ENCODE measurements at regions not wholly inside any gene's neighbourhood (a gene's known extent, or its start where the extent isn't known, plus 50 kb on each side); places are given as distances from the start of the nearest gene placed in this dataset.

GRCh38 chr5:74333430-74333829 lies 307.1 kb downstream of the ENC1 start:
- Mint-ChIP-seq H3K27ac (no peak overlapping the region), H3K4me3 (no peak overlapping the region), H3K4me1 (ENCODE audit: low read depth) (no peaks in the 10 kb centered on the region), H3K9me3 (no peaks in the 10 kb centered on the region), H3K36me3 (ENCODE audit: low read depth) (no peaks in the 10 kb centered on the region), H3K27me3 (ENCODE audit: insufficient read depth) (peaks cover 5% of the 10 kb centered on the region)
- no peak for DNase-seq
- TF ChIP-seq CTCF (IDR thresholded peaks at IDR 0.05): no peak

- H3K4me3 Mint-ChIP-seq: no peak overlapping the region
- H3K4me1 Mint-ChIP-seq (ENCODE audit: low read depth): peaks cover 6% of the 10 kb centered on the region
- no peak for DNase-seq
- no peak overlapping the region for H3K27ac Mint-ChIP-seq
- H3K27me3 Mint-ChIP-seq (ENCODE audit: insufficient read depth): peaks cover 5% of the 10 kb centered on the region
- TF ChIP-seq CTCF (IDR thresholded peaks at IDR 0.05): no peak
- H3K9me3 Mint-ChIP-seq: no peaks in the 10 kb centered on the region
- H3K36me3 Mint-ChIP-seq (ENCODE audit: low read depth): no peaks in the 10 kb centered on the region
These were observed 307.8 kb downstream of the ENC1 start for GRCh38 chr5:74332682-74333081.

DNA sequence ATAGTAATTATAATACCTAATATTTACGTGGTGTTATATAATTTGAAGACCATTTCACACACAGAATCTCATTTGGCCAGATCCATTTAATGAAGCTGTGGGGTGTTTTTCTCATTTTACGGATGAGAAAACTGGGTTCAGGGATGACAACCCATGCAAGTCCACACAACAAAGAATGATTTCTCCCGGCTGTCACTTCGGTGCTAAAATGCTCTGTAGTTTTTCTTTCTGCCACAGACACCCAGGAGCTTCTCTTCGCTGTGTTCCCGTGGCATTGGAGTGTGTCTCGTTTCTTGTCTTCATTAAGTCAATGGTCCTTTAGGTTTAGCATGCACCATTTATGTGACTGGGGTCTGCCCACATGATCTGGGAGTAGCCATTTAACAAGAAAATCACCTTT lies 308.5 kb downstream of the ENC1 start:
- no peak for TF ChIP-seq CTCF (IDR thresholded peaks at IDR 0.05)
- no peaks in the 10 kb centered on the region for H3K36me3 Mint-ChIP-seq (ENCODE audit: low read depth)
- peaks cover 13% of the 10 kb centered on the region for H3K4me1 Mint-ChIP-seq (ENCODE audit: low read depth)
- no peak for DNase-seq
- H3K27me3 Mint-ChIP-seq (ENCODE audit: insufficient read depth): peaks cover 5% of the 10 kb centered on the region
- H3K4me3 Mint-ChIP-seq: no peak overlapping the region
- H3K9me3 Mint-ChIP-seq: no peaks in the 10 kb centered on the region
- no peak overlapping the region for H3K27ac Mint-ChIP-seq

DNA sequence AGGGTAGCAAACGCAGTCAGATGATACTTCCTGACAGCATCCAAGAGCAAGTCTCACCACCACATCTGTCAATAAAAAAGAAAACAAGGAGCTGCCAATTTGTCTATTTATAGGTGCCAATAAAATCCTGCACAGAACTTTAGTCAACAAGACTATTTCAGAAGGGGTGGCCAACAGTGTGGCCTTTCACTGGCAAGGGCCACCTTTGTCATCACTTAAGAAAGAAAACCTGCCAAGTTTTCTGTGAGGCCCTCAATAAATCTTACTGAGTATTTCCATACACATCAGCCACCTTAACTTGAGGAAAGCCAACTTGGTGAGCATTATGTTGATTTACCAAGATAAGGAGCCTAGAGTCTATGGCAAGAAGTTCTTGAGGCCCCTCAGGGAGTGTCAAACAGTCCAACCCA lies 312.3 kb downstream of the ENC1 start:
- no peak overlapping the region for H3K27ac Mint-ChIP-seq

GRCh38 chr5:74327339-74327685 lies 313.2 kb downstream of the ENC1 start:
- TF ChIP-seq CTCF (IDR thresholded peaks at IDR 0.05): no peak
- peaks cover 6% of the 10 kb centered on the region; the same call in 1 of the 2 replicates for H3K27me3 Mint-ChIP-seq (ENCODE audit: insufficient read depth)
- H3K4me1 Mint-ChIP-seq (ENCODE audit: low read depth): peaks cover 29% of the 10 kb centered on the region
- DNase-seq: no peak
- no peaks in the 10 kb centered on the region for H3K9me3 Mint-ChIP-seq
- H3K36me3 Mint-ChIP-seq (ENCODE audit: low read depth): no peaks in the 10 kb centered on the region; the same call in 1 of the 2 replicates
- peak overlapping the region; percentile 71 for H3K27ac Mint-ChIP-seq
- 0 out of 2 replicates have a peak overlapping the region, but pooled peaks have one; percentile 22 for H3K4me3 Mint-ChIP-seq

More for the DNA sequence above, 312.3 kb downstream of the ENC1 start:
- no peak for DNase-seq
- H3K9me3 Mint-ChIP-seq: no peaks in the 10 kb centered on the region
- no peak for TF ChIP-seq CTCF (IDR thresholded peaks at IDR 0.05)
- no peaks in the 10 kb centered on the region; the same call in 1 of the 2 replicates for H3K36me3 Mint-ChIP-seq (ENCODE audit: low read depth)
- H3K4me3 Mint-ChIP-seq: no peak overlapping the region
- peaks cover 29% of the 10 kb centered on the region for H3K4me1 Mint-ChIP-seq (ENCODE audit: low read depth)
- H3K27me3 Mint-ChIP-seq (ENCODE audit: insufficient read depth): peaks cover 6% of the 10 kb centered on the region; the same call in 1 of the 2 replicates
